ENCODE measurements at regions not wholly inside any gene's neighbourhood (a gene's known extent, or its start where the extent isn't known, plus 50 kb on each side); places are given as distances from the start of the nearest gene placed in this dataset.

DNA sequence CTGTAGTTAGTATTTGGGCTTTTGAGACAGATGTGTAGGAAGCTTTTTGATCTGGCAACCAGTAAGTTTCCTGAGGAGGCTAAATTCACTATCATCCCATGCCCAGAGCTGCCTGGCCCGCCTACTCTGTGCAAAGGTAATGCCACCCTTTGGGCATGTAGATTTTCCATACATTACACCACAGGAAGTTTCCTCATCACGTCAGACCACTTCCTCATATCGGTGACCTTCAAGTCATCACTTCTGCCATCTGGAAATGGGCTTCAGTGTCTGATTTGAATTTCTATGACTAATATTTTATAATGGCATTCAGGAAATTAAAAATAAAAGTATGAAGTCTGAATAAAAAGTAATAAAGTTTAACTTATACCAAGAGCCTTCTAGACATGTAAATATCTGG lies 825.4 kb downstream of the DCDC2C start:
- H3K4me3 ChIP-seq (ENCODE audit: low read length): no peak overlapping the region
- no peaks in the 10 kb centered on the region for H3K27me3 ChIP-seq (ENCODE audit: control insufficient read depth, low read length)
- H4K20me1 ChIP-seq (ENCODE audit: control insufficient read depth, insufficient read depth, low read depth, low read length): no peaks in the 10 kb centered on the region
- no peaks in the 10 kb centered on the region for H3K4me1 ChIP-seq (ENCODE audit: control insufficient read depth, low read length)
- no peak for TF ChIP-seq EZH2phosphoT487 (IDR thresholded peaks at IDR 0.05; ENCODE audit: borderline replicate concordance, low read length)
- TF ChIP-seq, protein P1, sequence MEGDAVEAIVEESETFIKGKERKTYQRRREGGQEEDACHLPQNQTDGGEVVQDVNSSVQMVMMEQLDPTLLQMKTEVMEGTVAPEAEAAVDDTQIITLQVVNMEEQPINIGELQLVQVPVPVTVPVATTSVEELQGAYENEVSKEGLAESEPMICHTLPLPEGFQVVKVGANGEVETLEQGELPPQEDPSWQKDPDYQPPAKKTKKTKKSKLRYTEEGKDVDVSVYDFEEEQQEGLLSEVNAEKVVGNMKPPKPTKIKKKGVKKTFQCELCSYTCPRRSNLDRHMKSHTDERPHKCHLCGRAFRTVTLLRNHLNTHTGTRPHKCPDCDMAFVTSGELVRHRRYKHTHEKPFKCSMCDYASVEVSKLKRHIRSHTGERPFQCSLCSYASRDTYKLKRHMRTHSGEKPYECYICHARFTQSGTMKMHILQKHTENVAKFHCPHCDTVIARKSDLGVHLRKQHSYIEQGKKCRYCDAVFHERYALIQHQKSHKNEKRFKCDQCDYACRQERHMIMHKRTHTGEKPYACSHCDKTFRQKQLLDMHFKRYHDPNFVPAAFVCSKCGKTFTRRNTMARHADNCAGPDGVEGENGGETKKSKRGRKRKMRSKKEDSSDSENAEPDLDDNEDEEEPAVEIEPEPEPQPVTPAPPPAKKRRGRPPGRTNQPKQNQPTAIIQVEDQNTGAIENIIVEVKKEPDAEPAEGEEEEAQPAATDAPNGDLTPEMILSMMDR (IDR thresholded peaks at IDR 0.05; ENCODE audit: low read depth, low read length, poor library complexity, severe bottlenecking): no peak
- H3K36me3 ChIP-seq (ENCODE audit: control insufficient read depth, low read length): no peaks in the 10 kb centered on the region
- H3K4me2 ChIP-seq (ENCODE audit: low read length): no peak overlapping the region
- no peak overlapping the region for H3K27ac ChIP-seq (ENCODE audit: low read depth, low read length)
- no peaks in the 10 kb centered on the region for H3K9me2 ChIP-seq (replicated peaks; ENCODE audit: control insufficient read depth, low read length)
- H3K9me3 ChIP-seq (ENCODE audit: control insufficient read depth, insufficient read depth, low read length): no peaks in the 10 kb centered on the region
- no peaks in the 10 kb centered on the region for H3F3A ChIP-seq (ENCODE audit: control insufficient read depth, insufficient read depth)
- no peaks in the 10 kb centered on the region for H3K79me2 ChIP-seq (ENCODE audit: control insufficient read depth, low read length)

DNA sequence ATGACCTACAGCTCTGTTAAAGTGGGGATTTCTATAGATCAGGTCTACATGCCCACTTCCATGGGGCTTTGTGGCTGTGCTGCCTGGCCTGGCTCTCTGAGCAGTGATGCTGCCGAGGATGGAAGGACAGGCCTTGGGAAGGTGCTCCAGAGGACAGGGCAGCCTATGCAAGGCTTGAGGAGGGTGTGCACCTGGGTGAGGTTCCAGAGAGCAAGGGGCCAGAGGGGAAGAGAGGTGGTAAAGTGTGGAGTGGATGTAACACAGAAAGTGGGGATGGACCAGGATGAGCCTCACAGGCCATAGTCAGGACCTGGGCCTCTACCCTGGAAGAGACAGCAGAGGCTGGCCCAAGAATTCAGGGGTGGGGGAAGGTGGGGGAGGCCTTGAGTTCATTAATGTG lies 826.4 kb downstream of the DCDC2C start:
- Histone ChIP-seq H3K36me3 (ENCODE audit: control insufficient read depth, low read length) (no peaks in the 10 kb centered on the region), H3K9me3 (ENCODE audit: control insufficient read depth, insufficient read depth, low read length) (no peaks in the 10 kb centered on the region), H3K9me2 (replicated peaks; ENCODE audit: control insufficient read depth, low read length) (no peaks in the 10 kb centered on the region), H3K79me2 (ENCODE audit: control insufficient read depth, low read length) (no peaks in the 10 kb centered on the region), H3K27ac (ENCODE audit: low read depth, low read length) (no peak overlapping the region), H3K4me2 (ENCODE audit: low read length) (no peak overlapping the region), H3K4me3 (ENCODE audit: low read length) (no peak overlapping the region), H3K27me3 (ENCODE audit: control insufficient read depth, low read length) (no peaks in the 10 kb centered on the region), H3F3A (ENCODE audit: control insufficient read depth, insufficient read depth) (no peaks in the 10 kb centered on the region), H3K4me1 (ENCODE audit: control insufficient read depth, low read length) (no peaks in the 10 kb centered on the region), H4K20me1 (ENCODE audit: control insufficient read depth, insufficient read depth, low read depth, low read length) (no peaks in the 10 kb centered on the region)
- TF ChIP-seq, protein P1 (IDR thresholded peaks at IDR 0.05; ENCODE audit: low read depth, low read length, poor library complexity, severe bottlenecking): no peak

DNA sequence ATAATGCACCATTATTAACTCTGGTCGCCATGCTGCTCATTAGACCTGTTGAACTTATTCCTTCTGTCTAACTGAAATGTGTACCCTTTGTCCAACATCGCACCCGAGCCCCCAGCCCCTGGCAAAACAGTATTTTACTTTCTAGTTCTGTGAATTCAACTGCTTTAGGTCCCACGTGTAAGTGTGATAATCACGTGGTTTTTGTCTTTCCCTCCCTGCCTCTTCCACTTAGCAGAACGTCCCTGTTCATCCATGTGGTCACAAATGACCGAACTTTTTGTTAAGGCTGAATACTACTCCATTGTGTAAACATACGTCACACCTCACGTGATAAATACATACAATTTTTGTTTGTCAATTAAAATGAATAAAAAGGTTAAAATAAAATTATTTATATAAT lies 826.9 kb downstream of the DCDC2C start:
- no peak overlapping the region for H3K27ac ChIP-seq (ENCODE audit: low read depth, low read length)
- no peaks in the 10 kb centered on the region for H3K4me1 ChIP-seq (ENCODE audit: control insufficient read depth, low read length)
- H3K4me3 ChIP-seq (ENCODE audit: low read length): no peak overlapping the region
- no peaks in the 10 kb centered on the region for H3K36me3 ChIP-seq (ENCODE audit: control insufficient read depth, low read length)
- no peaks in the 10 kb centered on the region for H3K79me2 ChIP-seq (ENCODE audit: control insufficient read depth, low read length)
- no peak for TF ChIP-seq EZH2phosphoT487 (IDR thresholded peaks at IDR 0.05; ENCODE audit: borderline replicate concordance, low read length)
- TF ChIP-seq, protein P1 (IDR thresholded peaks at IDR 0.05; ENCODE audit: low read depth, low read length, poor library complexity, severe bottlenecking): no peak
- no peaks in the 10 kb centered on the region for H3K27me3 ChIP-seq (ENCODE audit: control insufficient read depth, low read length)
- no peaks in the 10 kb centered on the region for H3K9me3 ChIP-seq (ENCODE audit: control insufficient read depth, insufficient read depth, low read length)
- H3F3A ChIP-seq (ENCODE audit: control insufficient read depth, insufficient read depth): no peaks in the 10 kb centered on the region
- H4K20me1 ChIP-seq (ENCODE audit: control insufficient read depth, insufficient read depth, low read depth, low read length): no peaks in the 10 kb centered on the region
- no peak overlapping the region for H3K4me2 ChIP-seq (ENCODE audit: low read length)
- no peaks in the 10 kb centered on the region for H3K9me2 ChIP-seq (replicated peaks; ENCODE audit: control insufficient read depth, low read length)

DNA sequence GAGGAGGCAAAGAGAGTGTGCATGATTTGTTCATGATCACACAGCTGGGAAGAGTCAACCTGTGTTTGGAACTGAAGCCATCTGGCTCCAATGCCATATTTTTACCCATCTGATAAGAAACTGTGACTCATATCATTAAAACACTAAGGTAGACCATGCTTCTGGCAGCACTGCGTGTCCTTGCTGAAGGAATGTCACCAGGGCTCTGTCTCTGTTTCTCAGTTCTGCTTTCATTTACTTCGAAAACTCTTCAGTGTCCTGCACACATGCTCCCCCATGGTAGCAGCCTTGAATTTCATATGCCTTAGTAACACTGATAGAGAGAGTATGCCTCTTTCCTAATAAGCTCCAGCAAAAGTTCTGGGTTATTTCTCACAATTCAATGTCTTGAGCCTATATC lies 830.4 kb downstream of the DCDC2C start:
- Histone ChIP-seq H3K4me3 (ENCODE audit: low read length) (no peak overlapping the region), H3K4me1 (ENCODE audit: control insufficient read depth, low read length) (no peaks in the 10 kb centered on the region), H3K9me2 (replicated peaks; ENCODE audit: control insufficient read depth, low read length) (no peaks in the 10 kb centered on the region), H3F3A (ENCODE audit: control insufficient read depth, insufficient read depth) (no peaks in the 10 kb centered on the region), H4K20me1 (ENCODE audit: control insufficient read depth, insufficient read depth, low read depth, low read length) (no peaks in the 10 kb centered on the region), H3K27me3 (ENCODE audit: control insufficient read depth, low read length) (no peaks in the 10 kb centered on the region), H3K4me2 (ENCODE audit: low read length) (no peak overlapping the region), H3K79me2 (ENCODE audit: control insufficient read depth, low read length) (no peaks in the 10 kb centered on the region), H3K27ac (ENCODE audit: low read depth, low read length) (no peak overlapping the region), H3K36me3 (ENCODE audit: control insufficient read depth, low read length) (no peaks in the 10 kb centered on the region), H3K9me3 (ENCODE audit: control insufficient read depth, insufficient read depth, low read length) (no peaks in the 10 kb centered on the region)
- TF ChIP-seq, protein P1 (IDR thresholded peaks at IDR 0.05; ENCODE audit: low read depth, low read length, poor library complexity, severe bottlenecking): no peak
- no peak for TF ChIP-seq EZH2phosphoT487 (IDR thresholded peaks at IDR 0.05; ENCODE audit: borderline replicate concordance, low read length)
